ENCODE measurements at regions not wholly inside any gene's neighbourhood (a gene's known extent, or its start where the extent isn't known, plus 50 kb on each side); places are given as distances from the start of the nearest gene placed in this dataset.

DNA sequence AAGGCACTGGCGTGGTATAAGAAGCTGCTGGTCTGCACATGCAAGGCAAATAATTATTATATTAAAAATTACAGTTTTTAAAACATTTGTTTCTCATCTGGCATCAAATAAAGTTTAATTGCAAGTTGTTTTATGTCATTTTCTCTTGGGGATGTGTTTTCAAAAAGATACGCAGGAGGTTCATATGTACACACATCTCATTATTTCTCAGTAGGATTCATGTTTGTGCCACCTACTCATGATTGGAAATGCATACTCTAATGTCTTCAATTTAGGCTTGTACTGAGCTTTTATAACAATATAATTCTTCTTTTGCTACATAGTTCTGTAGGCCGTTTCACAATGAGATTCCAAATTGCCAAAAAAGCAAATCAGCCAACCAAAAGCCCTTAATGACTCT, 244.2 kb upstream of the MEF2C start:
- no peak for DNase-seq (ENCODE audit: low spot score)

DNA sequence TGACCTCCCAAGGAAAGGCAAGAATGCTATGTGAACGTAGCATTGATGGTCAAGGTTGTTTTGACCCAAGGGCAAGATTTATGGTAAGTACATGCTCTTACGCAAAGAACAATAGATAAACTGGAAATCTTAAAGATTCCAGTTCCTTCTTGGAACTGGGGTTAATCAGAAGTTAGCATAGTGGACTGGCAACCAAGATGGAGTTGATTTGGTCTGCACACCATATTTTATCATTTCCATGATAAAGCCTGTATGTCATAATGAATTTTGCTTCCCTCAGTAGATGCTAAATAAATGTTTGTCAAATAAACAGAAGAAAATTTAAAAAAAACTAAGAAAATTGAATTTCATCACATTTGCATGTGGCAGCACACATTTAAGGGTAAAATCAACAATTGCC, 242.4 kb upstream of the MEF2C start:
- DNase-seq (ENCODE audit: low spot score): no peak

GRCh38 chr5:89123581-89123980, 240.6 kb upstream of the MEF2C start:
- no peak for DNase-seq (ENCODE audit: low spot score)

GRCh38 chr5:89120719-89121118, 237.7 kb upstream of the MEF2C start:
- DNase-seq (ENCODE audit: low spot score): no peak

DNA sequence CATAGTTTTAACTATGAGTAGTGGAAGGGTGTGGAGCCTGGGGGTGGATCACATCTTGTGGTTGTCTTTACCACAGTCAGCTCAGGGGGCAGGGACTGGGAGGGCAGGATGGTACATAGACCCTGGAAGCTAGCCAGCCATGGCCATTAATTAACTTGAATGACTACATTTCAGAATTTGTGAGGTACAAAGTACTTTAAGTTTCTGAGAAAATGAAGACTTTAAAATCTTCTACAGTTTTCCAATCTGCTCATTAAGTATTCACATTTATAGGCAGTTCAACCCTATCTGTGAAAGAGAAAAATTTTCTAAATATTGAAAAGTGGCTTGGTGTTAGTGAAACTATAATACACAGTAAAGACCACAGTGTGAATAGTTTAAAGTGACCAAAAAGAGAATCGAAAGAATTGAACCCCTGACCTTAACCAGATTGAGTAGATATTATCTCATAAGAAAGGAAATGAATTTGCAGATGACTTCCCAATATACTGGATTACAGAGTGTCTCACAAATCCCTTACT, 234.2 kb upstream of the MEF2C start:
- DNase-seq (ENCODE audit: low spot score): no peak

DNA sequence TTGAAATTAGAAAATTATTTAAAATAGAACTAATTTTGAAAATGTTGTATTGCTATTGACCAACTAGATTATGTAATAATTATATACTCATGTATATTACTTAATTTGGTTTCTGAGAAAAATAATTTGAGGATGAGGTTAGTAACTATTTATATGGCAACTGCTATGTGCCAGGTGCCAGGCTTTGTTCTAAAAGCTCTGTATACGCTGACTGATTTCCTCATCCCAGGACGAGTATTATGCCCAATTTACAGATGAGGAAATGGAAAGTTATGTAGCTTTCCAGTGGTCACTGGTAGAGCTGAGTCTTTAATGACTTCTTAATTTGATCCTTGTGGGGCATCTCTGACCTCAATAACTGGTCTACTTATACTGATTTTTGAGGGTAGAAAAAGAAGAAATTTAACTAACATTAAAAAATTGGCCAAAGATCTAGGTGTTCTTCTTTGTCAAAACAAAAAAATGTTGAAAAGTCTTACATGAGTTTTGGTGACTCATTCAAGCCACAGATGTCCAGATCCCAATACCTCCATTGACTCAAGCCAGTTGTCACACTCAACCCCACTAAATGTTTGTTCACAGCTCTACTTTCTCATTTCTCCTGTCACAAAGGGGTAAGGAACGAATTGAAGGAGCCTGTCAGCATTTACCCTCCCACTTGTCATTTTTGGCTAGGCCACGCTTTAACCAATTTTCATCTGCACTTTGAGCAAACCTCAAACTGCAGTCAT, 228.1 kb upstream of the MEF2C start:
- no peak for DNase-seq (ENCODE audit: low spot score)

DNA sequence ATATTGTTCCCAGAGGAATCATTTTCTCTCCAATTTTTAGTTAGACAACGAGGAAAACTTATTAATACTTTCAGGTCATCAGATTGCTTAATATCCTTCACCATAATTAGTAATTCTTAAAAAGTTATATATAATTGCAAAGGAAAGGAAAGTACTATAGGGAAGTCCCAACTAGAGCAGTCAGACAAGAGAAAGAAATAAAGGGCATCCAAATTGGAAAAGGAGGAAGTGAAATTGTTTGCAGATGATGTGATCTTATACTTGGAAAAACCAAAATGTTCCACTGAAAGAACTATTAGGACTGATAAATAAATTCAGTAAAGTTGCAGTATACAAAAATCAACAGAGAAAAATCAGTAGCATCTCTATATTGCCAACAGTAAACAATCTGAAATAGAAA, 223.5 kb upstream of the MEF2C start:
- DNase-seq (ENCODE audit: low spot score): no peak

DNA sequence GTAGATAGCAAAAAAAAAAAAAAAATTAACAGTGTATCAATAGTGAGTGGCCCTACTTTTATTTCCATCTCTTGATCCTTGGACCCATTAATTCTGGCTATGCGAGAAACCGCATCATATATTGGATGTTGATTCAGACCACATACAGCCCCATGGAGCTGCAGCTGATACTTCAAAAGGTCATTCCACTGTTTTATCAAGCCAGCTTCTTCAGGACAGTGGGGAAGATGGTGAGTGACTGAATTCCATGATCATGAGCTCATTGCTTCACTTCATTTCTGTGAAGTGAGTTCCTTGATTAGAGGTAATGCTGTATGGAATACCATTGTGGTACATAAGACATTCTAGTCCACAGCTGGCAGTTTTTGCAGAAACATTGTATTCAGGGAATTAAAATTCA, 222.9 kb upstream of the MEF2C start:
- DNase-seq (ENCODE audit: low spot score): no peak

- DNase-seq (ENCODE audit: low spot score): no peak
Observed at GRCh38 chr5:89105171-89105695, 222.2 kb upstream of the MEF2C start.

- DNase-seq (ENCODE audit: low spot score): no peak
Observed at GRCh38 chr5:89098199-89098756, 215.3 kb upstream of the MEF2C start.

- no peak for DNase-seq (ENCODE audit: low spot score)
Observed at GRCh38 chr5:89097103-89097502, 214.1 kb upstream of the MEF2C start.

- no peak for DNase-seq (ENCODE audit: low spot score)
Observed at GRCh38 chr5:89095341-89095740, 212.4 kb upstream of the MEF2C start.

- DNase-seq (ENCODE audit: low spot score): no peak
Observed at GRCh38 chr5:89090037-89090436, 207.1 kb upstream of the MEF2C start.

GRCh38 chr5:89087551-89088318, 204.8 kb upstream of the MEF2C start:
- no peak for DNase-seq (ENCODE audit: low spot score)

DNA sequence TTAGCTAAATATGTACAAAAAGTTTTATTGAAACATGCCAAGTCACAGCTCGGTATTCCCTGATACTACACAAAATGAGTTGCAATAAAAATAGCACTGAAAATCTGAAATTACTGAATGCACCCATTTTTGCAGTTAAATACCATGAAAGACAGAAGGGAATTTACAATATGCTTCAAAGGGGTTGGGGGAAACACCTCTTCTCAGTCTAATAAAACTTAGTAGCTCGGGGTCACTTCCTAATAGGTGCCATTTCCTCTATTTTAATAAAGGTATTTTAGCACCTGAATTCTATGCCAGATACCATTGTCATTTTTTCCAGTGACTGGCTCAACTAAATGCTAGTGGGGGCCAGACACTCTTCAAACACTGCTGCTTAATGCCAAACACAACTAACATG, 204.1 kb upstream of the MEF2C start:
- no peak for DNase-seq (ENCODE audit: low spot score)

DNA sequence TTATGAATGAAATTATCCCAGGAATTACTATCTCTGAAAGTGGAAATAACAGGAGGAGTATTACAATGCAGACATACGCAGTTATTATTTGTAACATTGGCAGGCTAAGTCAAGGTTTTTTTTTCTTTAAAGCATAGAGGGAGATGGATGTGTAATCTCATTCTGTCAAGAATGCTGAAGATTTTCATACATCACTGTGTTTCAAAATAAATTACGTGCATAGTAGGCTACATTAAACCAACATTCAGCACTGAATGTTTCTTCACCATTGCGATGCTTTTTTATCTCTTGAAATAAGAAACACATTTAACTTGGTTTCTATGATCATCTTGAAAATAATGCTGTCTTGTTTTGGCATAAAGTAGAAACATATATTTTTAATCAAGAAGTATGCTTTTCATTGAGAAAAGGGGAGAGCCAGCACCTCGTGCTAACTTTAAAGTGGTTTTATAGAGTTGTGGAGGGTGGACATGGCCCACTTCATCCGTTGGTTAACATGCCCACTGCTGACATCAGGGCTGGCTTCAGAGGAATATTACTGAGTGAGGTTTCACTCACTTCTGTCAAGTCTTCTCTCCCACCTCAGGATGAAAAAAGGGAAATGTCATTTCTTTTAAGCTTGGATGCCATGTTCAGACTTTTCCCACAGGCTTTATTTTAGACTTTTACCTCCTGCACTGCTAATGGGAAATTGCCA, 203.6 kb upstream of the MEF2C start:
- DNase-seq (ENCODE audit: low spot score): no peak

GRCh38 chr5:89083791-89084190, 200.8 kb upstream of the MEF2C start:
- DNase-seq (ENCODE audit: low spot score): peak; percentile 20

DNA sequence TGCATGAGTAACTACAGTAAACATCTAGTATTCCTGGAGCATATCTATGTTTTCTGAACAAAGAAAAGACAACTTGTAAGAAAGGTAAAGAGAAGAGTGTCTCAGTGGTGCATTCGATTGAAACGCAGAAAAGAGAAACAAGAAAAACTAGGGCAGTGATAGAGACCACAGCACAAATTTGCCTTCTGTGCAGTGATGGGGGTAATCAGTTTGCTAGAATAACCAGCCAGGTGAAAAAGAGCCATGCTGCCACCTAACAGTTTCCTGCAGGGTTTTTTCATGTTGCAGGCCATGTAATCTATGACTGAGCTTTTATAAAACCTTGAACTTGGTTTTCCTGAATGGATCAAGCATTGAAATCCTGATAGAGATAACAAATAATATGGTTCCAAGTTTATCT, 198.4 kb upstream of the MEF2C start:
- no peak for DNase-seq (ENCODE audit: low spot score)

GRCh38 chr5:89080467-89081116, 197.6 kb upstream of the MEF2C start:
- no peak for DNase-seq (ENCODE audit: low spot score)

GRCh38 chr5:89072842-89073672, 190.1 kb upstream of the MEF2C start:
- DNase-seq (ENCODE audit: low spot score): no peak

GRCh38 chr5:89071941-89072331, 189.0 kb upstream of the MEF2C start:
- DNase-seq (ENCODE audit: low spot score): no peak

Data from AG08396 (cell line).